ENCODE measurements at regions not wholly inside any gene's neighbourhood (a gene's known extent, or its start where the extent isn't known, plus 50 kb on each side); places are given as distances from the start of the nearest gene placed in this dataset.
"Not testable (repeated sequence)": the region's sequence is repeated elsewhere in the genome, so short reads cannot be mapped to it uniquely, and the experiment has no call there.

GRCh38 chr2:192697880-192698279 lies 503.1 kb upstream of the TMEFF2 start:
- no peaks in the 10 kb centered on the region for H3K9me3 ChIP-seq (ENCODE audit: low read depth)
- no peak overlapping the region for H3K4me3 ChIP-seq
- H4K20me1 ChIP-seq (ENCODE audit: insufficient read depth, poor library complexity, severe bottlenecking): no peaks in the 10 kb centered on the region
- DNase-seq (ENCODE audit: low spot score): no peak
- H3K9me2 ChIP-seq (replicated peaks; ENCODE audit: insufficient read depth): no peaks in the 10 kb centered on the region
- H2AFZ ChIP-seq: no peak overlapping the region
- no peaks in the 10 kb centered on the region for H3K4me1 ChIP-seq (ENCODE audit: insufficient read depth)
- H3K27ac ChIP-seq: no peak overlapping the region
- TF ChIP-seq EZH2phosphoT487 (IDR thresholded peaks at IDR 0.05; ENCODE audit: low read depth, severe bottlenecking, unreplicated experiment): no peak
- no peak overlapping the region for H3K4me2 ChIP-seq
- no peaks in the 10 kb centered on the region for H3K36me3 ChIP-seq (replicated peaks; ENCODE audit: insufficient read depth, low read depth)
- 91% methylated on average over 5 of the region's 5 CpGs for WGBS (ENCODE audit: low lambda C conversion rate, missing lambda C conversion rate)
- no peaks in the 10 kb centered on the region for H3K79me2 ChIP-seq
- H3K27me3 ChIP-seq: no peaks in the 10 kb centered on the region

DNA sequence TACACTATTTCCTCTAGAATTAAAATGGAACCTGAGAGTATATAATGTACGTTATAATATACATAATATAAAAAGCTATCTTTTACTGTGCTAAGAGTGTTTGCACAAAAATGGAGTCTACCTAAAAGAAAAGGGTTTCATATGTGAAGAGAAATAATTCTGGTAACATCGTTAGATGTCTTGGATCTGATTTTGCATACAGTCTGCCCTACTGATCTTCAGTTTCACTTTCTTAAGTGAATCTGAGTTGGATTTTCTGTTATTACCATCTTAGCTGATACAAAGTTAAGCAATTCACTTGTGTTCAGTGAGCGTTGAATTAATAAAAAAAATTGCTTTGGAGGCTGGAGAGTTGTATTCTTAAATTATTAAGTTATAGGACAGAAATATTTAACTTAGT lies 502.1 kb upstream of the TMEFF2 start:
- no peaks in the 10 kb centered on the region for H3K4me1 ChIP-seq (ENCODE audit: insufficient read depth)
- no peaks in the 10 kb centered on the region for H3K9me2 ChIP-seq (replicated peaks; ENCODE audit: insufficient read depth)
- no peak overlapping the region for H3K4me2 ChIP-seq
- H3K27ac ChIP-seq: no peak overlapping the region
- TF ChIP-seq EZH2 (IDR thresholded peaks at IDR 0.05; ENCODE audit: borderline replicate concordance) (no peak), EZH2phosphoT487 (IDR thresholded peaks at IDR 0.05; ENCODE audit: low read depth, severe bottlenecking, unreplicated experiment) (no peak)
- TF ChIP-seq, protein P1, sequence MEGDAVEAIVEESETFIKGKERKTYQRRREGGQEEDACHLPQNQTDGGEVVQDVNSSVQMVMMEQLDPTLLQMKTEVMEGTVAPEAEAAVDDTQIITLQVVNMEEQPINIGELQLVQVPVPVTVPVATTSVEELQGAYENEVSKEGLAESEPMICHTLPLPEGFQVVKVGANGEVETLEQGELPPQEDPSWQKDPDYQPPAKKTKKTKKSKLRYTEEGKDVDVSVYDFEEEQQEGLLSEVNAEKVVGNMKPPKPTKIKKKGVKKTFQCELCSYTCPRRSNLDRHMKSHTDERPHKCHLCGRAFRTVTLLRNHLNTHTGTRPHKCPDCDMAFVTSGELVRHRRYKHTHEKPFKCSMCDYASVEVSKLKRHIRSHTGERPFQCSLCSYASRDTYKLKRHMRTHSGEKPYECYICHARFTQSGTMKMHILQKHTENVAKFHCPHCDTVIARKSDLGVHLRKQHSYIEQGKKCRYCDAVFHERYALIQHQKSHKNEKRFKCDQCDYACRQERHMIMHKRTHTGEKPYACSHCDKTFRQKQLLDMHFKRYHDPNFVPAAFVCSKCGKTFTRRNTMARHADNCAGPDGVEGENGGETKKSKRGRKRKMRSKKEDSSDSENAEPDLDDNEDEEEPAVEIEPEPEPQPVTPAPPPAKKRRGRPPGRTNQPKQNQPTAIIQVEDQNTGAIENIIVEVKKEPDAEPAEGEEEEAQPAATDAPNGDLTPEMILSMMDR (IDR thresholded peaks at IDR 0.05; ENCODE audit: poor library complexity): no peak
- H4K20me1 ChIP-seq (ENCODE audit: insufficient read depth, poor library complexity, severe bottlenecking): no peaks in the 10 kb centered on the region
- H3K79me2 ChIP-seq: no peaks in the 10 kb centered on the region
- no peaks in the 10 kb centered on the region for H3K36me3 ChIP-seq (replicated peaks; ENCODE audit: insufficient read depth, low read depth)
- no peaks in the 10 kb centered on the region for H3K27me3 ChIP-seq
- no peak for DNase-seq (ENCODE audit: low spot score)
- no peak overlapping the region for H2AFZ ChIP-seq
- H3K4me3 ChIP-seq: no peak overlapping the region
- H3K9me3 ChIP-seq (ENCODE audit: low read depth): no peaks in the 10 kb centered on the region
- 92% methylated on average over 3 of the region's 3 CpGs for WGBS (ENCODE audit: low lambda C conversion rate, missing lambda C conversion rate)

GRCh38 chr2:192687015-192687414 lies 492.3 kb upstream of the TMEFF2 start:
- no peak for DNase-seq (ENCODE audit: low spot score)
- no peaks in the 10 kb centered on the region for H3K79me2 ChIP-seq
- no peak overlapping the region for H3K4me2 ChIP-seq
- H4K20me1 ChIP-seq (ENCODE audit: insufficient read depth, poor library complexity, severe bottlenecking): no peaks in the 10 kb centered on the region
- H3K4me3 ChIP-seq: no peak overlapping the region
- no peak overlapping the region for H3K27ac ChIP-seq
- no peaks in the 10 kb centered on the region for H3K36me3 ChIP-seq (replicated peaks; ENCODE audit: insufficient read depth, low read depth)
- H2AFZ ChIP-seq: no peak overlapping the region
- no peaks in the 10 kb centered on the region for H3K27me3 ChIP-seq
- no peak for TF ChIP-seq EZH2phosphoT487 (IDR thresholded peaks at IDR 0.05; ENCODE audit: low read depth, severe bottlenecking, unreplicated experiment)
- no peak for TF ChIP-seq EZH2 (IDR thresholded peaks at IDR 0.05; ENCODE audit: borderline replicate concordance)
- TF ChIP-seq, protein P1 (IDR thresholded peaks at IDR 0.05; ENCODE audit: poor library complexity): no peak
- WGBS (ENCODE audit: low lambda C conversion rate, missing lambda C conversion rate): 81% methylated on average over 3 of the region's 3 CpGs
- H3K9me3 ChIP-seq (ENCODE audit: low read depth): no peaks in the 10 kb centered on the region
- no peaks in the 10 kb centered on the region for H3K9me2 ChIP-seq (replicated peaks; ENCODE audit: insufficient read depth)
- no peaks in the 10 kb centered on the region for H3K4me1 ChIP-seq (ENCODE audit: insufficient read depth)

DNA sequence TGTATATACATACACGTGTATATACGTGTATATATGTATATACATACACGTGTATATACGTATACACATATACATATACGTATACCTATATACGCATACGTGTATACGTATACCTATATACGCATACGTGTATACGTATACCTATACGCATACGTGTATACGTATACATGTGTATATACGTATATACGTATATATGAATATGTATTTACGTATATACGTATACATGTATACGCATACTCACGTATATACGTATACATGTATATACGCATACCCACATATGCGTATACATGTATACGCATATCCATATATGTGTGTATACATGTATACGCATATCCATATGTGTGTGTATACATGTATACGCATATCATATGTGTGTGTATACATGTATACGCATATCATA lies 487.8 kb upstream of the TMEFF2 start:
- WGBS (ENCODE audit: low lambda C conversion rate, missing lambda C conversion rate): 98% methylated on average over 10 of the region's 27 CpGs

More for the DNA sequence above, 487.8 kb upstream of the TMEFF2 start:
- H3K9me2 ChIP-seq (replicated peaks; ENCODE audit: insufficient read depth); H3K4me1 ChIP-seq (ENCODE audit: insufficient read depth); H4K20me1 ChIP-seq (ENCODE audit: insufficient read depth, poor library complexity, severe bottlenecking); H3K4me2 ChIP-seq; H3K27ac ChIP-seq; DNase-seq (ENCODE audit: low spot score); H3K79me2 ChIP-seq; H3K9me3 ChIP-seq (ENCODE audit: low read depth); H3K27me3 ChIP-seq; H2AFZ ChIP-seq; H3K36me3 ChIP-seq (replicated peaks; ENCODE audit: insufficient read depth, low read depth); H3K4me3 ChIP-seq: not testable (repeated sequence)

Measured in hepatocyte (in vitro differentiated cells).